ENCODE measurements at regions not wholly inside any gene's neighbourhood (a gene's known extent, or its start where the extent isn't known, plus 50 kb on each side); places are given as distances from the start of the nearest gene placed in this dataset.

DNA sequence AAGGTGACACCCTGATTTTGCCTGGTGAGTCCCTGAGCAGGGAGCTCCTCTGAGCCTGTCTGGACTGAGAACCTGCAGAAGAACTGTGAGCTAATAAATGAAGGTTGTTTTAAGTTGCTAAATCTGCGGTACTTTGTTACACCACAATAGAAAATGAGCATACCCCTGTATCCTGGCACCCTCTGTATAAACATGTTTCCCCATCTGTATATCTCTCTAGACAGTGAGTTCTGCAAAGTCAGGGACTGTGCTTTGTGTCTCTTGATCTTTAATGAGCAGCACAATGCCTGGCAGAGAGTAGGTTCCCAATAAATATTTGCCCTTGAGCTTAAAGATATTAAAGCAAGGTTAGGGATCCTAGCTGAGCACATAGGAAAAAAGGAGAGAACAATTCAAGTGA is 228.8 kb downstream of the OMA1 start:
- 94 to 100% methylated on average over 1 of the region's 1 CpG for WGBS, 2 donors

DNA sequence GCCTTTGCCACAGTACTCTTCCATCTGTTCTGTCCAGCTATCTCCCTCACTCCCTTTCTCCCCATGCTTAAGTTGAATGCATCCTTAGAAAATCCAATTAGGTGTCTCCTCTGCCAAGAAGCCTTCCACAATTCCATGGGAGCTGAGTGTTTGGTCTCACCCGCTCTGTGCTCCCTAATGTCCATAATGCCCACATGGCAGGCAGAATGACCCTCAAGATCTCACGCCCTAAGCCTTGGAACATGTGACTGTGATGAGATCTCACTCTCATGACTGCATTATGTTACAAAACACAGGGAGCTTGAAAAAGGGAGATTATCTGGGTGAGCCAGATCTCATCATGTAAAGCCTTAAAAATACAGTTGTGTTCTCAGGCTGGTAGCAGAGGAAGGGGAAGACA is 229.4 kb downstream of the OMA1 start:
- Histone ChIP-seq H3K27ac (no peak overlapping the region), H3K36me3 (replicated peaks in 1 of 2; ENCODE audit: insufficient read depth in 1 of 2, low read depth in 2 of 2) (no peaks in the 10 kb centered on the region), H3K4me1 (peaks cover 4% of the 10 kb centered on the region), H3K9me3 (no peaks in the 10 kb centered on the region), H3K4me3 (no peak overlapping the region), H3K27me3 (no peaks in the 10 kb centered on the region)
- intact Hi-C loops (cut with DNase I): no loop called here
- no peak for ATAC-seq
- 92 to 93% methylated on average over 2 of the region's 2 CpGs for WGBS, 2 donors
- TF ChIP-seq, protein P1, sequence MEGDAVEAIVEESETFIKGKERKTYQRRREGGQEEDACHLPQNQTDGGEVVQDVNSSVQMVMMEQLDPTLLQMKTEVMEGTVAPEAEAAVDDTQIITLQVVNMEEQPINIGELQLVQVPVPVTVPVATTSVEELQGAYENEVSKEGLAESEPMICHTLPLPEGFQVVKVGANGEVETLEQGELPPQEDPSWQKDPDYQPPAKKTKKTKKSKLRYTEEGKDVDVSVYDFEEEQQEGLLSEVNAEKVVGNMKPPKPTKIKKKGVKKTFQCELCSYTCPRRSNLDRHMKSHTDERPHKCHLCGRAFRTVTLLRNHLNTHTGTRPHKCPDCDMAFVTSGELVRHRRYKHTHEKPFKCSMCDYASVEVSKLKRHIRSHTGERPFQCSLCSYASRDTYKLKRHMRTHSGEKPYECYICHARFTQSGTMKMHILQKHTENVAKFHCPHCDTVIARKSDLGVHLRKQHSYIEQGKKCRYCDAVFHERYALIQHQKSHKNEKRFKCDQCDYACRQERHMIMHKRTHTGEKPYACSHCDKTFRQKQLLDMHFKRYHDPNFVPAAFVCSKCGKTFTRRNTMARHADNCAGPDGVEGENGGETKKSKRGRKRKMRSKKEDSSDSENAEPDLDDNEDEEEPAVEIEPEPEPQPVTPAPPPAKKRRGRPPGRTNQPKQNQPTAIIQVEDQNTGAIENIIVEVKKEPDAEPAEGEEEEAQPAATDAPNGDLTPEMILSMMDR (IDR thresholded peaks at IDR 0.05): no peak
- TF ChIP-seq POLR2A (IDR thresholded peaks at IDR 0.05): no peak
- DNase-seq: no peak

More for the DNA sequence above, 228.8 kb downstream of the OMA1 start:
- ATAC-seq: no peak
- peaks cover 4% of the 10 kb centered on the region for H3K4me1 ChIP-seq
- no peaks in the 10 kb centered on the region for H3K36me3 ChIP-seq (replicated peaks in 1 of 2; ENCODE audit: insufficient read depth in 1 of 2, low read depth in 2 of 2)
- H3K27ac ChIP-seq: no peak overlapping the region
- intact Hi-C loops (cut with DNase I): no loop called here
- no peaks in the 10 kb centered on the region for H3K9me3 ChIP-seq
- no peak overlapping the region for H3K4me3 ChIP-seq
- no peaks in the 10 kb centered on the region for H3K27me3 ChIP-seq
- TF ChIP-seq POLR2A (IDR thresholded peaks at IDR 0.05): no peak
- TF ChIP-seq, protein P1 (IDR thresholded peaks at IDR 0.05): no peak
- no peak for DNase-seq

DNA sequence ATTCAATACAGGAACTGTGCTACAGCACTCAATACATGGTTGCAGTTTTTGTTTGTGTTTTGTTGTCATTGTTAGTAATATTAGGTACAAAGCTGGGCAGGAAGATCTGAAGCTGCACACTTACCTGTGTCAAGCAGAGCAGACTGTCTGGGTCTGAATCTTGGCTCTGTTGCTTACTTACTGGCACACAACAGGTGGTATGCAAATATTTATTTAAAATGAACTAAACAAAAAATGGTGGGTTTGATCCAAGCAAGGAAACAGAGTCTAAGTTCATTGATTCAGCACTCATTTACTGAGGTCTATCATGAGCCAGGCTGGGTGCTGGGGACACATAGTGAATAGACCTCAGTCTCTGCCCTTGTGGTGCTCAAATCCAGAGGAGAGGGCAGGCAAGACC is 230.4 kb downstream of the OMA1 start:
- no peak for DNase-seq
- Histone ChIP-seq H3K36me3 (replicated peaks in 1 of 2; ENCODE audit: insufficient read depth in 1 of 2, low read depth in 2 of 2) (no peaks in the 10 kb centered on the region), H3K27ac (no peak overlapping the region), H3K27me3 (no peaks in the 10 kb centered on the region), H3K4me3 (no peak overlapping the region), H3K9me3 (no peaks in the 10 kb centered on the region), H3K4me1 (peaks cover 4% of the 10 kb centered on the region)
- intact Hi-C loops (cut with DNase I): no loop called here
- ATAC-seq: no peak
- TF ChIP-seq, protein P1 (IDR thresholded peaks at IDR 0.05): no peak
- no peak for TF ChIP-seq POLR2A (IDR thresholded peaks at IDR 0.05)

DNA sequence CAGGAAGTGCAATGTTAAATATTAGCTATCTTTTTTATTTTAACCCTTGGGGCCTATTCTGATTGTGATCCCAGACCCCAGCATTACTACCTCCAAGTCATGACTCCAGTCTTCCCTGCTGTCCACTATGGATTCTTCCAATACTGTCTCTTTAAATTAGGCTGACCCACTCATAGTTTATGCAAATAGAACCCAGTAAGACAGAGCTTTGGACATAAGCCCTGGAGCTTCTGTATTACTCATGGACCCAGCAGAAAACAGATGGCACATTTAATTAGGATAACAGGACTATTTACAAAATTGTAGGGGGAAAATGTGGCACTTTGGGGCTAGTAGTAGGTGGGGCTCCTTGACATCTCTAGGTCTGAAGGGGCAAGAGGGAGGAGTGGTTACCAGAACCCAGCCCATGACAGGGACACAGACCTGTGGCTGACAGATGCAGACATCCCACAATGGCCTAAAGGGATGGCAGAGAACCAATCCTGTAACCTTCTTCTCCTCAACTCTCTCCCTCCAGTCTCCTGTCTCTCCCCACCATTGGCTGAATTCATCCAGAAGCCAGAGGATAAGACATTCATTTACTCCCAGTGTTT is 233.5 kb downstream of the OMA1 start:
- ATAC-seq: no peak
- DNase-seq: no peak
- H3K27me3 ChIP-seq: no peaks in the 10 kb centered on the region
- H3K9me3 ChIP-seq: no peaks in the 10 kb centered on the region
- H3K36me3 ChIP-seq (replicated peaks in 1 of 2; ENCODE audit: insufficient read depth in 1 of 2, low read depth in 2 of 2): no peaks in the 10 kb centered on the region
- TF ChIP-seq, protein P1 (IDR thresholded peaks at IDR 0.05): no peak
- TF ChIP-seq POLR2A (IDR thresholded peaks at IDR 0.05): no peak
- intact Hi-C loops (cut with DNase I): no loop called here
- peaks cover 4% of the 10 kb centered on the region for H3K4me1 ChIP-seq
- H3K4me3 ChIP-seq: no peak overlapping the region
- H3K27ac ChIP-seq: no peak overlapping the region

DNA sequence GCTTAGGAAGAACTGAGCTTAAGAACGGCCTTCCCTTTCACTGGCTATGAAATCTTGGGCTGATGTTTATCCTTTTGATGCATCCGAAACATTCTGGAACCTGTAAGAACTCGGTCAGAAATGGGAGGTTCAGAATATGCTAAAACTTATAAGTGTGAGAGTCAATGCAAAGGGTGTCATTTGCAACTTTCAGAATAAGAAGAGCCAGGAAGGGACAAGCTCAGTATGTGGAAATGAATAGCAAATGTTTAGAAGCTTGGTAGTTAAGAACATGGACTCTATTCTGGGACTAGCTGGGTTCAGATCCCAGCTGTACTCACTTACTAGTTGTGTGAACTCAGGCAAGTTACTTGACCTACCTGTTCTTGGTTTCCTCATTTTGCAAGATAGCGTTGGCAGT is 234.1 kb downstream of the OMA1 start:
- intact Hi-C loops (cut with DNase I): no loop called here
- DNase-seq (no peak), ATAC-seq (no peak)
- 87 to 95% methylated on average over 4 of the region's 4 CpGs for WGBS, 2 donors
- TF ChIP-seq, protein P1 (IDR thresholded peaks at IDR 0.05): no peak
- TF ChIP-seq POLR2A (IDR thresholded peaks at IDR 0.05): no peak
- peaks cover 4% of the 10 kb centered on the region for H3K4me1 ChIP-seq
- H3K27ac ChIP-seq: no peak overlapping the region
- H3K36me3 ChIP-seq (replicated peaks in 1 of 2; ENCODE audit: insufficient read depth in 1 of 2, low read depth in 2 of 2): no peaks in the 10 kb centered on the region
- H3K4me3 ChIP-seq: no peak overlapping the region
- H3K9me3 ChIP-seq: no peaks in the 10 kb centered on the region
- H3K27me3 ChIP-seq: no peaks in the 10 kb centered on the region

All from body of pancreas (tissue), 4 donors.